ENCODE measurements at regions not wholly inside any gene's neighbourhood (a gene's known extent, or its start where the extent isn't known, plus 50 kb on each side); places are given as distances from the start of the nearest gene placed in this dataset.
"Not testable (repeated sequence)": the region's sequence is repeated elsewhere in the genome, so short reads cannot be mapped to it uniquely, and the experiment has no call there.

- no peak for DNase-seq
- Mint-ChIP-seq H3K4me3 (no peak overlapping the region), H3K4me1 (no peaks in the 10 kb centered on the region), H3K36me3 (no peaks in the 10 kb centered on the region), H3K27ac (no peak overlapping the region), H3K27me3 (peaks cover 3% of the 10 kb centered on the region), H3K9me3 (ENCODE audit: low read depth) (no peaks in the 10 kb centered on the region)
- CTCF ChIA-PET, result no interaction called here
- ATAC-seq, result no peak
These were observed 186.8 kb downstream of the FRK start for GRCh38 chr6:115873901-115874300.

- CTCF ChIA-PET, result no interaction called here
- Mint-ChIP-seq H3K4me1 (no peaks in the 10 kb centered on the region), H3K9me3 (ENCODE audit: low read depth) (no peaks in the 10 kb centered on the region), H3K27me3 (peaks cover 2% of the 10 kb centered on the region), H3K36me3 (no peaks in the 10 kb centered on the region), H3K4me3 (no peak overlapping the region), H3K27ac (no peak overlapping the region)
- DNase-seq, result no peak
- ATAC-seq, result no peak
These were observed 190.2 kb downstream of the FRK start for GRCh38 chr6:115870464-115870863.

- no peak overlapping the region for H3K27ac Mint-ChIP-seq
- H3K4me3 Mint-ChIP-seq, result no peak overlapping the region
- no peaks in the 10 kb centered on the region for H3K4me1 Mint-ChIP-seq
- CTCF ChIA-PET, result no interaction called here
- peaks cover 2% of the 10 kb centered on the region for H3K27me3 Mint-ChIP-seq
- DNase-seq, result no peak
- H3K36me3 Mint-ChIP-seq, result no peaks in the 10 kb centered on the region
- ATAC-seq, result no peak
- no peaks in the 10 kb centered on the region for H3K9me3 Mint-ChIP-seq (ENCODE audit: low read depth)
These were observed 194.8 kb downstream of the FRK start for GRCh38 chr6:115865914-115866313.

- Mint-ChIP-seq H3K4me1 (no peaks in the 10 kb centered on the region), H3K27ac (no peak overlapping the region), H3K27me3 (no peaks in the 10 kb centered on the region), H3K9me3 (ENCODE audit: low read depth) (no peaks in the 10 kb centered on the region), H3K36me3 (no peaks in the 10 kb centered on the region), H3K4me3 (no peak overlapping the region)
- DNase-seq (no peak), ATAC-seq (no peak)
- CTCF ChIA-PET, result no interaction called here
These were observed 197.5 kb downstream of the FRK start for GRCh38 chr6:115863211-115863610.

- H3K27ac Mint-ChIP-seq; CTCF ChIA-PET; H3K9me3 Mint-ChIP-seq (ENCODE audit: low read depth); ATAC-seq; H3K4me1 Mint-ChIP-seq; DNase-seq; H3K36me3 Mint-ChIP-seq; H3K27me3 Mint-ChIP-seq; H3K4me3 Mint-ChIP-seq: not testable (repeated sequence)
These were observed 199.0 kb downstream of the FRK start for GRCh38 chr6:115861658-115862057.

GRCh38 chr6:115859577-115859976, 201.1 kb downstream of the FRK start:
- H3K9me3 Mint-ChIP-seq (ENCODE audit: low read depth); CTCF ChIA-PET; ATAC-seq; H3K27ac Mint-ChIP-seq; H3K36me3 Mint-ChIP-seq; H3K4me3 Mint-ChIP-seq; DNase-seq; H3K27me3 Mint-ChIP-seq; H3K4me1 Mint-ChIP-seq: not testable (repeated sequence)

- CTCF ChIA-PET, result no interaction called here
These were observed 205.6 kb downstream of the FRK start for GRCh38 chr6:115854866-115855665.

GRCh38 chr6:115847671-115848070, 213.0 kb downstream of the FRK start:
- H3K27ac Mint-ChIP-seq, result no peak overlapping the region
- no peaks in the 10 kb centered on the region for H3K36me3 Mint-ChIP-seq
- CTCF ChIA-PET, result no interaction called here
- H3K9me3 Mint-ChIP-seq (ENCODE audit: low read depth), result no peaks in the 10 kb centered on the region
- H3K4me3 Mint-ChIP-seq, result no peak overlapping the region
- DNase-seq (no peak), ATAC-seq (no peak)
- no peaks in the 10 kb centered on the region for H3K4me1 Mint-ChIP-seq
- H3K27me3 Mint-ChIP-seq, result no peaks in the 10 kb centered on the region

More at GRCh38 chr6:115854866-115855665, 205.6 kb downstream of the FRK start:
- Mint-ChIP-seq H3K27me3 (no peaks in the 10 kb centered on the region), H3K4me3 (no peak overlapping the region), H3K9me3 (ENCODE audit: low read depth) (peaks cover 10% of the 10 kb centered on the region), H3K27ac (no peak overlapping the region), H3K4me1 (no peaks in the 10 kb centered on the region), H3K36me3 (no peaks in the 10 kb centered on the region)
- DNase-seq (no peak), ATAC-seq (no peak)

- DNase-seq, result no peak
- Mint-ChIP-seq H3K4me1 (no peaks in the 10 kb centered on the region), H3K27me3 (no peaks in the 10 kb centered on the region), H3K27ac (no peak overlapping the region), H3K4me3 (no peak overlapping the region), H3K9me3 (ENCODE audit: low read depth) (no peaks in the 10 kb centered on the region), H3K36me3 (no peaks in the 10 kb centered on the region)
- CTCF ChIA-PET, result no interaction called here
- no peak for ATAC-seq
These were observed 216.7 kb downstream of the FRK start for GRCh38 chr6:115843945-115844344.

GRCh38 chr6:115842338-115842737, 218.4 kb downstream of the FRK start:
- Mint-ChIP-seq H3K27me3 (no peaks in the 10 kb centered on the region), H3K4me1 (no peaks in the 10 kb centered on the region), H3K4me3 (no peak overlapping the region), H3K9me3 (ENCODE audit: low read depth) (no peaks in the 10 kb centered on the region), H3K27ac (no peak overlapping the region), H3K36me3 (no peaks in the 10 kb centered on the region)
- DNase-seq, result no peak
- no peak for ATAC-seq
- CTCF ChIA-PET, result no interaction called here

GRCh38 chr6:115839583-115840181, 221.0 kb downstream of the FRK start:
- H3K27ac Mint-ChIP-seq, result no peak overlapping the region
- no peaks in the 10 kb centered on the region for H3K4me1 Mint-ChIP-seq
- ATAC-seq (no peak), DNase-seq (no peak)
- H3K4me3 Mint-ChIP-seq, result no peak overlapping the region
- no peaks in the 10 kb centered on the region for H3K27me3 Mint-ChIP-seq
- no peaks in the 10 kb centered on the region for H3K36me3 Mint-ChIP-seq
- CTCF ChIA-PET, result no interaction called here
- H3K9me3 Mint-ChIP-seq (ENCODE audit: low read depth), result no peaks in the 10 kb centered on the region

- no peaks in the 10 kb centered on the region for H3K27me3 Mint-ChIP-seq
- H3K36me3 Mint-ChIP-seq, result no peaks in the 10 kb centered on the region
- CTCF ChIA-PET, result no interaction called here
- H3K9me3 Mint-ChIP-seq (ENCODE audit: low read depth), result no peaks in the 10 kb centered on the region
- H3K4me1 Mint-ChIP-seq, result no peaks in the 10 kb centered on the region
- no peak for DNase-seq
- ATAC-seq, result no peak
- H3K27ac Mint-ChIP-seq, result no peak overlapping the region
- H3K4me3 Mint-ChIP-seq, result no peak overlapping the region
These were observed 221.8 kb downstream of the FRK start for GRCh38 chr6:115838763-115839401.

GRCh38 chr6:115838216-115838615, 222.5 kb downstream of the FRK start:
- CTCF ChIA-PET, result no interaction called here
- no peaks in the 10 kb centered on the region for H3K36me3 Mint-ChIP-seq
- H3K27me3 Mint-ChIP-seq, result no peaks in the 10 kb centered on the region
- no peak overlapping the region for H3K4me3 Mint-ChIP-seq
- H3K9me3 Mint-ChIP-seq (ENCODE audit: low read depth), result no peaks in the 10 kb centered on the region
- H3K4me1 Mint-ChIP-seq, result no peaks in the 10 kb centered on the region
- no peak overlapping the region for H3K27ac Mint-ChIP-seq
- ATAC-seq (no peak), DNase-seq (no peak)

GRCh38 chr6:115836374-115836773, 224.3 kb downstream of the FRK start:
- H3K4me1 Mint-ChIP-seq; H3K36me3 Mint-ChIP-seq; H3K27me3 Mint-ChIP-seq; H3K9me3 Mint-ChIP-seq (ENCODE audit: low read depth); ATAC-seq; H3K4me3 Mint-ChIP-seq; DNase-seq; H3K27ac Mint-ChIP-seq; CTCF ChIA-PET: not testable (repeated sequence)

Data from activated CD8-positive, alpha-beta memory T cell treated with anti-CD3 and anti-CD28 coated beads, Interleukin-2, amount 10 ng/mL, durations not matched to agents 7 days and 5 days (primary cell).